ENCODE measurements at regions not wholly inside any gene's neighbourhood (a gene's known extent, or its start where the extent isn't known, plus 50 kb on each side); places are given as distances from the start of the nearest gene placed in this dataset.

DNA sequence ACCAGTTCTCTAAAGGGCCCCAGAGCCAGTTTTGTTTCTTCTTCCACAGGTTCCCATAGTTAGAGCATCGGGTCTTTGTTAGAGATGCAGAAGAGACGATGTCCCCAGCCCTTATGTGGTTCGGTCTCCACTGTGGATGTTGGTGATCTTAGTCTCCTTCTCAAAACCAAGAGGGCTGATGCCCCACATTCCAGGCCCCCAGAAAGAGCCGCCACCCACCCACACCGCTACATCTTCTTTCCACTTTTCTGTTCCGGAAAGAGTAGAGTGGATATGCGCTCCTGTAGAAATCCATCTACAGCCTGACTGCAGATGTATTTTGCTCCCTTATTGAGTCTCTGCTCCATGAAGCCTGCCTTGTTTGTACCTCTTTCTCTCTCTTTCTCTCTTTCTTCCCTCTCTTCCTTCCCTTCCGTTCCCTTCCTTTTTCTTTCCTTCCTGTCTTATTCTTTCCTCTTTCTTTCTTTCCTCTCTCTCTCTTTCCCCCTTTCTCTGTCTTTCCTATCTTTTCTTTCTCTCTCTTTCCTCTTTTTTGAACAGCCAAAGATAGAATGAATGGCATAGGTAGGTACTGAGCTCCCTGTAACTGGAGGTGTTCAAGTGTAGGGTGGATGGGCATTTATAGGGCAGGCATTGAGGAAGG, 224.3 kb downstream of the SEC14L1 start:
- DNase-seq, result no peak

DNA sequence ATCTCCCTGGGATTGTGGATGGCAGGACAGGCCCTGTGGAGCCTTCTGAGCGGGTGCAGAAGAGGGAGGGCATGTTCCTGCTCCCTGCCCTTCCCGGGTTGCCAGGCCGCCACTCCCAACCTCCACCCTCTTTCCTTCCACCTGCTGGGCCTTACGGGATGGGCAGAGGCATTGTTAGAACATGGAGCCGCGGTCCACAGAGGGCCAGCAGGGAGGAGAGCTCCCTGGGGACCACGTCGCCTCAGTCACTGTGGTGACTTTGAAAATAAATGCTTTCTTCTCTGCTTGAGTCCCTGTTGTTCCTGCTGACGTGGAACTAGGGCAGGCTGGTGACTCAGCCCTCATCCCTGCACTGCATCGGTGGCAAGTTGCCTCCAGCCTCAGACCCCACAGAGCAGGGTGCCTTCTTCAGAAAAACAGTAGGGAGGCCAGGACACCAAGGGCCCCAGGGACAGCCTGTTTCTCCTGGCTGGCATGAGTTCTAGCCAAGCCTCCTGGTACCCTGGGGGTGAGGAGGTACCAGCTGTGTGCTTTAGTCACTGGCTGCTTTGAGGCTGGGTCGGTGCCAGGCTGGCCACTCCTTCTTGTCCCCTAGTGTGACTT, 224.9 kb downstream of the SEC14L1 start:
- DNase-seq, result no peak

DNA sequence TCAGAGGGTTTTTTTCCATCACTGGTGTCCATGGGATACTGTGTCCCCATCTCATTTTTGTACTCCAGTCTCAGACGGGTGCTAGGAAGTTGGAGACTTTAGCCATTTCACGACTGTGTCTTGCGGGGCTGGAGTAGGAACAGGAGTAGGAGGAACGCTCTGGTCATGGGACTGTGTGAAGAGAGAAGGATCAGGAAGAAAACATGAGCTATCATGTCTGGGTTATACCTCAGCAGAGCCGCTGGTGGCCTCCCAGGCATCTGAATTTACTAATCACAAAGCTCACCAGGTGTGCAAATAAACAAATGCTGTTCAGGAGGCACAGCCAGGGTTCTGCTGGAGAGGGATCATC, 225.4 kb downstream of the SEC14L1 start:
- DNase-seq, result no peak

DNA sequence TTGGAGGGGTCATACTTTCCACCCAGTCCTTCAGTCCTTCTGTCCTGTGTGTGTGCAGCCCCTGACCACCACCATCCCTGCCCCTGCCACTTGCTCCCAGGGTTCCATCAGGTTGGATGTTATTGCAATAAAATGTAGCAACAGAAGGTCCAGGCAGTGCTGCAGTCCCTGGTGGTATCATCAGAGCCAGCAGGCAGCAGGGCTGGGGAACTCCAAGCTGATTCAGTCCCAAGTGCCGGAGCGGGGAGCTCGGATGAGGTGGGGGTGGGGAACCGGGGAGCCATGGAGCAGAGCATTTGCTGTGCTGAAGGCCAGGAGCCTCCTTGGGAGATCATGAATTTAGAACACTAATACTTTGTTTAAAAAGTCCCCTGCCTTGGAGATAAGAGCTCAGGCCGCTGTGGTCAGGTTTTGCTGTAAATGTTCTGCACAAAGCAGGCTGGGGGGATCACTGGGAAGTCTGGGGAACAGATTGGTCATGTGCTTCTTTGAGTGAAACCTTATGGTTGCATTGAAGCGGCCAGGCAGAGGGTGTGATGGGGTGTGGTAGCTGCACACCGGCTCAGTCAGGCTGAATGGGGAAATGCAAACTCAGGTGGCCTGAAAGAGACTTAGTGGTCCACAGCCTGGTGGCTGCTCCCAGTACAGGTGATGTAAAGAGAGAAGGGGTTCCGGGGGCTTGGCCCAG, 225.9 kb downstream of the SEC14L1 start:
- no peak for DNase-seq

DNA sequence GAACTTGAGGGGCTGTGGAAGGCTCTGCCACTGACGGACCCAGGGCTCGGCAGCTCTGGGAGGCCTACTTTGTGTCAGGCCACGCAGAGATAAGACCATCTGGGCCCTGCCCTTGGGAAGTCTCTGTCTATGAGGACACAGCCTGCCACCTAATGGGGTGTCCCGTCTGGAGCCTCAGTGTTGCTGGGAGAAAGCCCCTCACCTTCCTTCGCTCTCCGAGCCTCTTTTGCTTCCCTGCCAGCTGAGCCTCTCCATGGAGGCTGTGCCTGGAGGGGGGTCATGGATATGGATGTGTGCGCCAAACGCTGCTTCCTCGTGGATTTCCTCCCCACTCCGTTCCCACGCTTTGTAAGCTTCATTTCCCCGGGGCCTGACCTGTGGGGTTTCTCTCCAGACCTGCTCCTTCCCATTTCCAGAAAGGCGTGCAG, 228.8 kb downstream of the SEC14L1 start:
- no peak for DNase-seq

DNA sequence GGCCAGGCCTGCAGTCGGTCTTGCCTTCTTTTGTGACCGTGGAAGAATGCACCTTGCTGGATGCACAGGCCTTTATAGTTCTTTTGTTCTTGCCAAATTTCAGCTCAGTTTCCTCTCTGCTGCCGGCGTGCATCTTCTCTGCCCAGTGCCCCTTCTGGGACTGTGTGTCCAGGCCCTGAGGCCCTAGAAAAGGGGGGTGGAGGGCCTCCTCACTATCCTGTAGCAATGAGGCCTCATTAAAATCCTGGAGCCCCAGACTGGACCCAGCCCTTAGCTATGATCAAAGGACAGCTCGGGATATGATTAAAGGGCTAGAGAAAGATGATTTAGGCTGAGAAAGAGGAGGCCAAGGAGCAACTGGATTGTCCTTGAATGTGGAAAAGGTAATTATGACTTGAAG, 229.8 kb downstream of the SEC14L1 start:
- DNase-seq, result no peak

DNA sequence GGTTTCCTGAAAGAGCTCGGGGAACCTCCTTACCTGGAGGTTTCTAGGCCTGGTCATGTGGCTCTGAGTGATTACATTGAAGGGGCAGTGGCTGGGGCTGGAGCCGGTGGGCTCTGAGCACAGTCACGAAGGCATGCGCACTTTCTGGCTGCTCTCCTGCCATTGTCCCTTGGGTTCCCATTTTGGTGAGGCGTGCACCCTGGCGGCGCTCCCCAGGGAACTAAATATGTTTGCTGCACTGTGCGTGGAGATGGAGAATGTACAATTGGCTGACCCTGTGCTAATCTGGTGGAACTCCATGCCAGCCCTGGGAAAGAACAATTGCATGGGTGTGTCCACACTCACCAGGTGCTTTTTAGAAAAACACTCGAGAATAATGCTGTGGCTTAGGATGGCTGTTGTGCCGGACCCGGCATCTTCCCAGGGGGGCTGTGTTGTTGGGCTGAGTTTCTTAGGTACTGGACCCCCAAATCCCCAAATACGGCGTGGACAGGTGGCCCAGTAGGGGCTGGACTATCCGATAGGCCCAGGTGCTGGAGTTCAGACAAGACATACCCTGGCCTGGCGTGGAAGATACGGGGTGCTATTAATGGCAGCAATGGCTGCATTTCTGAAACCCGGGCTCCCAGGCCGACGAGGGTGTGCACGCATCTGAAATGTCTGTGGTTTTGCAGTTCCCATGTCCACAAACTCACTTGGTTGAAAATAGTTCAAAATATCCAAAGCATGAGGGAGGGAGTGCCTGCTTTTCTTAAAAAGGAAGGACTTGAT, 230.5 kb downstream of the SEC14L1 start:
- no peak for DNase-seq

DNA sequence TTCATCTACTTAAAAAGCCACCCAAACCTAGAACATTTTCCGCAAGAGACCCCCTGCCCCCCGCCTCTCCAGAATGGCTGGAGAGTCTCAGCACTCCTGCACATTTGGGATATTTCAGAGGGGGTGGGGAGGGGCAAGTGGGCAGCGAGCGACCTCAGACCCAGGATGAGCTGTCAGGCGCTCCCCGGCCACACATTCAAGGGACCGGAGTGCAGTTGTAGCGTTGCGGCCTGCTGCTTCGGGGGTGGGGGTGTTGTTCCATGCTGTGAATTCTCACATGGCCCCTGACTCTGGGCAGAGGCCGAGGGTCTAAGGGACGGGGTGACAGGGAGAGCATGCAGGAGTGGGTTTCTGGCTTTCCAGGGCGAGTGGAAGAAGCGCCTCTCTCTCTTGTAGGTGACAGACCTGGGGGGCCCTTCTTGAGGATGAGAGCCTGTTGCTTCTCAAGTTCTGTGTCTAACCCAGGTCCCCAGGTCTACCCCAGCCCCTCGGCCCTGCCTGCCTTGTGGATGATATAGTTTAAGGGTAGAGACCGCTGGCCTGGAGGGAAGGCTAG, 231.2 kb downstream of the SEC14L1 start:
- DNase-seq, result no peak

DNA sequence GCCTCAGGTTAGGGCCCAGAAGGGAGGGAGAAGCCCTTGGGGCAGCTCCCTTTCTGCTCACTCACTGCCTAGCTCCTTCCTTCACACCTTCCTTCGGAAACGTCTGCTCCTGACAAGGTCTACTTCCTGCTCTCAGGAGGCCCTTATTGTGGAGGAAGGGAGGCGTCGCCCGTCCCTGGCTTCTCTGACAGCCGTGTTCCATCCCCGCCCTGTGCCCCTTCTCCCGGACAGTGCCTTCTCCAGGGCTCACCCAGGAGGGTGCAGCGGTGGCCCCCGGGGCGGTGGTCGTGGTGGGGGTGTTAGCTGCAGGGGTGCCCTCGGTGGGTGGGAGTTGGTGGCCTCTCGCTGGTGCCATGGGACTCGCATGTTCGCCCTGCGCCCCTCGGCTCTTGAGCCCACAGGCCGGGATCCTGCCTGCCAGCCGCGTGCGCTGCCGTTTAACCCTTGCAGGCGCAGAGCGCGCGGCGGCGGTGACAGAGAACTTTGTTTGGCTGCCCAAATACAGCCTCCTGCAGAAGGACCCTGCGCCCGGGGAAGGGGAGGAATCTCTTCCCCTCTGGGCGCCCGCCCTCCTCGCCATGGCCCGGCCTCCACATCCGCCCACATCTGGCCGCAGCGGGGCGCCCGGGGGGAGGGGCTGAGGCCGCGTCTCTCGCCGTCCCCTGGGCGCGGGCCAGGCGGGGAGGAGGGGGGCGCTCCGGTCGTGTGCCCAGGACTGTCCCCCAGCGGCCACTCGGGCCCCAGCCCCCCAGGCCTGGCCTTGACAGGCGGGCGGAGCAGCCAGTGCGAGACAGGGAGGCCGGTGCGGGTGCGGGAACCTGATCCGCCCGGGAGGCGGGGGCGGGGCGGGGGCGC, 231.9 kb downstream of the SEC14L1 start:
- peak; percentile 95 for DNase-seq

DNA sequence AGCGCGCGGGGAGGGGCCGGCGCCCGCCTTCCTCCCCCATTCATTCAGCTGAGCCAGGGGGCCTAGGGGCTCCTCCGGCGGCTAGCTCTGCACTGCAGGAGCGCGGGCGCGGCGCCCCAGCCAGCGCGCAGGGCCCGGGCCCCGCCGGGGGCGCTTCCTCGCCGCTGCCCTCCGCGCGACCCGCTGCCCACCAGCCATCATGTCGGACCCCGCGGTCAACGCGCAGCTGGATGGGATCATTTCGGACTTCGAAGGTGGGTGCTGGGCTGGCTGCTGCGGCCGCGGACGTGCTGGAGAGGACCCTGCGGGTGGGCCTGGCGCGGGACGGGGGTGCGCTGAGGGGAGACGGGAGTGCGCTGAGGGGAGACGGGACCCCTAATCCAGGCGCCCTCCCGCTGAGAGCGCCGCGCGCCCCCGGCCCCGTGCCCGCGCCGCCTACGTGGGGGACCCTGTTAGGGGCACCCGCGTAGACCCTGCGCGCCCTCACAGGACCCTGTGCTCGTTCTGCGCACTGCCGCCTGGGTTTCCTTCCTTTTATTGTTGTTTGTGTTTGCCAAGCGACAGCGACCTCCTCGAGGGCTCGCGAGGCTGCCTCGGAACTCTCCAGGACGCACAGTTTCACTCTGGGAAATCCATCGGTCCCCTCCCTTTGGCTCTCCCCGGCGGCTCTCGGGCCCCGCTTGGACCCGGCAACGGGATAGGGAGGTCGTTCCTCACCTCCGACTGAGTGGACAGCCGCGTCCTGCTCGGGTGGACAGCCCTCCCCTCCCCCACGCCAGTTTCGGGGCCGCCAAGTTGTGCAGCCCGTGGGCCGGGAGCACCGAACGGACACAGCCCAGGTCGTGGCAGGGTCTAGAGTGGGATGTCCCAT, 232.8 kb downstream of the SEC14L1 start:
- peak; percentile 59 for DNase-seq

DNA sequence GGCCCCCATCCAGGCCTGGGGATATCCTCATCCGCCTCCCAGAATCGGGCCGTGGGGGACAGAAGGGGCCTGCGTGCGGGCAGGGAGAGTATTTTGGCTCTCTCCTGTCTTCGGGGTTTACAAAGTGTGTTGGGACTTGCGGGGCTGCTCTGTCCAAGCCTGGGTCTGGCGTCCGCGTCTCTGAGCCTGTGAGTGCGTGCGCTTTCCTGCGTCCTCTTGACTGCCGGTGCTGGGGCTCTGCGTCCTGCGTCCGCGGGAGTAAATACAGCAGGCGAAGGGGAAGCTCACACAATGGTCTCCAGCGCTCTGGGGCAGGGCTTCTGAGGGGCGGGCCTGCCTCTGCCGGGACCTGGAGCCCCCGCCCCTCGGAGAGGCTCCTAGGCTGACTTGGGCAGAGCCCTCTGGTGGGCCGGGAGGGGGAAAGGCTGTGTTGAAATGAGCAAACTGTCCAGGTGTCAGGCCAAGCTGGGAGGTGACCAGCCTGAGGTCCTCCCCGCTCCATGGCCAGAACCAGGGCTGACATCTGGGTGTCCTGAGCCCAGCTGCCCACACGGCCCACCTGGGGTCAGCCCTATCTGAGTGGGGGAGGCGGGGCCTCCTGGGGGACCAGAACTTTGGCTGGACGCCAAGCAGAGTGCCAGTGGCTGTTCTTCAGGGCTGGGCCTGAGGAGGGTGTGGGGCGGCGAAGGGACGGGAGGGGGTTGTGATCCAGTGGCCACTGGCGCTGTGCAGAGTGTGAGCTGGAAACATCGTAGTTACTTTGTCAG, 233.6 kb downstream of the SEC14L1 start:
- peak; percentile 96 for DNase-seq

DNA sequence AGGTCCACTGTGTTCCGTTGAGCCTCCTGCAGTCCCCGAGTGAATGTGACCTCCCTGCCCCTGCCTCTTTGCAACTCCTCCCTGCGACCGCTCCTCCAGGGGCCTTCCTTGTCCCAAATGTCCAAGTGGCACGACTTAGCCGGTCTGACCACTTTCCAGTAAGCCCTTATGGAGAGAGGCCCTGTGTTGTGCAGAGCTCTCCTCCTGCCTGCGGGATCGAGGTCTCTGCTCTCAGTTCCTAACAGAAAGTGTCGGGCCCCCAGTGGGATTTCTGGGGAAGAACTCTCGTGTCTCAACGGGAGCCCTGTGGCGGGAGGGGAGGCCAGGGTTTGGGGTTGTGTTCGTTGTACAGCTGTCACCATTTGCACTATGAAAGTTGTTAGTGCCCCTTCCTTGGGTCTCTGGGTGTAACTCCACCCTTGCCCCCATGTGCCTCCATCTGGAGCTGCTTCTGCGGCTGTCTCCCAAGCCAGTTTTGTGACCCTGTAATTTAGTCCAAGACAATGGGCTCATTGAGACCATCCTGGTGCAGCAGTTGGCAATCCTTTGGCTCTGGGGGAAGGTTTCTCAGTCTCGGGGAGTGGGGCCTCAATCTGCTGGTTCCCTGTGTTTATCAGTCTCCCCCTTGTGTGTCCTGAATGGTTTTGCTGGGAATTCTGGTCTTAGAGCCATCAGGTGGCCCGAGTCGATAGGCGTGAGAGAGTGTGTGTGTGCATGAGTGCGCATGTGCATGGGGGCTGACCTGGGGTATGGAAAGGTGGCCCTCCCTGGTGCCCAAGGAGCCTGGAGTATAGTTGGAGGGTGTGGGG, 234.5 kb downstream of the SEC14L1 start:
- peak; percentile 63 for DNase-seq

DNA sequence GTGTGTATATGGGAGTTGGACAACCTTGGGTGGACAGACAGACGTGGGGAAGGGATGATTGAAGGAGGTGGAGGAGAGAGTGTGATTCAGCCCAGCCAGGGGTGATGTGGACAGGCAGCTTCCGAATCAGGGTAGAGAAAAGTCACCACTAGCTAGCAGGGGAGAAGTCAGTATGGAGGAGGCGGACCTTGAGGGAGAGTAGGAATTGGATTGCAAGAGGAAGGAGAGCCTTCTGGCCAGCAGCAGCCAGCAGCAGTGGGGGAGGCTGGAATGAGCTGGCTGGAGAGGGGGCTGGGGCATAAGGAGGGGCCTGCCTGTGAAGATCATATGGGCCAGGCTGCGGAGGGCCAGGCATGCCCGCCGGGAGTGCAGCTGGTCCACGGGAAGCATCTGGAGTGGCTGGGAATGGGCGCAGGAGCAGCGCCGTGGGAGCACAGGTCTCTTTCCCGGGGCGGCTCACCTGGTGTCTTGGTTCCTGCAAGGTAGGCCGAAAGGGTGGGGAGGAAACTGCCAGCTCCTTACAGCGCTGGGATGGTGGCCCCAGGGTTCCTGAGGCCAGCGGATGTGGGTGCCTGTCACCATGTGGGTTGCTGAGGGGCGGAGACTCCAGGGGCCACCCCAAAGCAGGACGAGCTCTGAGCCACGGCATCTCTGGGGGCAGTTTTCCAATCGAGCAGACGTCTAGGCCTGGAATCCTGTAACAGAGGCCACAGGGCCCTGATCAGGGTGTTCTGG, 235.3 kb downstream of the SEC14L1 start:
- DNase-seq, result peak; percentile 82

DNA sequence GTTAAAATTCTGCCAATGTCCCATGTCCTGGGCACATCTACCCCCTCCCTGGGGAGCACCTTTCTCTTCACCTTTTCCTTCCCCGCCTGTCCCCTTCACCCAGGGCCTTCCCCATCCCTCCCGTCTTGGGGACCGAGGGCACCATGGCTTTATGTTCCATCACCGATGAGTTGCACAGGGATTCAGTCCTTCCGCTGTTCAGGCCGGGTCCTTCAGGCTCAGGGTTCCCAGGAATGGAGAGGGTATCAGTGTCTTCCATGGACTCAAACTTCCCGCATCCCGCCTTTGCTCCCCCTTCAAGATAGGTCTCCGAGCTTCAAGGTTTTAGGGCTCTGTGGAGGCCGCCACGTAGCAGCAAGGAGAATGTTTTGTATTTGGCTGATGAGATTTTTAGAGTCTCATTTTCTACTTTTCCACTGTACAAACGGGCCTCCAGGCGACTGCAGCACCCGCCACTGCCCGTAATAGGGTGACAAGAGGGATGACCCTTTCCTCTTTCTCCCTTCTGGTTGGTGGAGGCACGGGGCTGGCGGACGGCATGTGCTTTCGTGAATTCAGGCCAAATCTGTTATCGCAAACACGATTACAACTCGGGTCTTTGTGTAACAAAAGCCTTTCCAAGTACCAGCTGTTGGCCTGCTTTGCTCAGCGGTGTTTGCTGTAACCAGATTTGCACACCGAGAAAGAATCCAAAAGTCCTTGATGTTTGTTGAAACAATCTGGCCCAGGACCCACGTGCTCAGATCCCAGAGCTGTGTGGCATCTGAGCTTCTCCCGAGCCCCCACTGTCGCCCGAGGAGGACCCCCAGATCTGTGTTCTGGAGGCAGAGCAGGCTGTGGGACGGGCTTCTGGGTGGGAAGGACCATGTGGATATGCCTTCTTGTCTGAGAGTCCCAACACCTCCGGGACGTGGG, 236.3 kb downstream of the SEC14L1 start:
- peak; percentile 91 for DNase-seq

DNA sequence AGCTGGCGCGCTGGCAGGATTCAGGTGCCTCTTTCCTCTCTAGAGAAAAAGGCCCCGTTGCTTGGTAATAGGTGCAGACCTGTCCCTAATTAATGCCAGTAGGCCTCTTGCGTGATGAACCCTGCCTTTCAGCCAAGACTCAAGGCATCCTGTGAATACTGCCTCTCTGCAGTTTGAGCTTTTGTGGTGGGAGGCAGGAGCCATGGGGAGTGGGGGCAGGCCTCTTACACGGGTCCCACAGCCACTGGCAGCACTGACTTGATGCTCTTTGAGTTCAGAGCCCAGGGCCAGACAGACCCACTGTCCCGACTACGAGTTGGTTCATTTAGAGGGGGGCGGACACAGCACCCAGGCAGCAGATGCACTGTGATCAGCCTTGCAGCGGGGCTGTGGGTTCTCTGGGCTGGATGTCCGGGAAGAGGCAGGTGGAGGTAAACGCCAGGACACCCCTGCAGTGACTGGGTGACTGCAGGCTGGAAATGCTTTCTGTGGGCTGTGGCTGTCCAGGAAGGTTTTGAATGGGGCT, 237.0 kb downstream of the SEC14L1 start:
- DNase-seq, result no peak

DNA sequence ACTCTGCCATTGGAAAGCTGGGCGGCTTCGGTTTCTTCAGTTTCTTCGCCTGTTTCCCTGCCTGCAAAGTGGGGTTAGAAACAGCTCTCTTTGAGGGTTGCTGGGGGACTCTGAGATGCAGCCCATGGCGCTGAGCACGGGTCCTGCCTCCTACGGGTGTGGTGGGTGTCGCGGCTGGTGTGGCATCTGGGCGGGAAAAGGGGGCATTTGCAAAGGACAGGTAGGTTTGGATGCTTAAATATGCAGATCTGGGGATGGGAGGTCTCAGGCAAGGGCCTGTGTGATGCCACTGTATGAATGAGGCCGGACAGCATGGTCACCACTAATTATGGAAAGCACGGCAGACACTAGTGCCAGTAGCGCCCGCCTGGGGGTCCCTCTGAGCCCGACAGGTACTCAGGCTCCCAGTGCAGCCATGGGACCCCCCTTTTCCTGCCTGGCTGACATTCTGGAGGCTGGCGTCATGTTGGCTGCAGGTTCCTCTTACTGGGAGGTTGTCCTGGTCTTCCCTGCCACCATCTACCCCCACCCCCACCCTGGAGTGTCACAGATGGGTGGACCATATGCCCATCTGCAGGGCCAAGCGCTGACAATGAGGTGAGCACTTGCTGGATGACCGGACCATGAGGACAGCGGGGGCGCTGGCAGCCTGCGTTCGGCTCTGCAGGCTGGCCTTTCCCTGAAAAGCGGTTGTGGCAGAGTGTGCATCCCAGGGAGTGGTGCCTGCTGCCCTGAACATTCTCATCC, 237.7 kb downstream of the SEC14L1 start:
- no peak for DNase-seq
